H1 (cell line): ENCODE measurements at regions not wholly inside any gene's neighbourhood (a gene's known extent, or its start where the extent isn't known, plus 50 kb on each side); places are given as distances from the start of the nearest gene placed in this dataset.

Experiments used
- CTCF ChIA-PET: fragments of 300-600 bp; sonication (Branson Sonifier 250); formaldehyde crosslinking; loops from one replicate; lab custom pipeline; 2021; ENCODE audit not compliant: partially characterized antibody; lab: Charles Lee
- POLR2A ChIA-PET: fragments of 300-600 bp; sonication (Branson Sonifier 250); formaldehyde crosslinking; loops from one replicate; lab custom pipeline; 2021; ENCODE audit warnings: inconsistent platforms; ENCODE audit not compliant: partially characterized antibody; lab: Charles Lee
- DNase-seq, 2 experiments: peaks; one replicate each; pipeline versions ENCODE4 v3.0.0 to v3.0.0-alpha.2; 2010 to 2022; ENCODE audit warnings: low spot score in 2 of 2, low read depth in 1 of 2, mixed read lengths in 1 of 2
- FAIRE-seq: peaks from 2 replicates; lab custom pipeline; 2011; peaks lifted over from hg19 to GRCh38; lab: Jason Lieb, UNC
- H2AFZ ChIP-seq: 2 replicates; pipeline ENCODE4 v1.8.1; 2012; ENCODE audit warnings: low read length, inconsistent platforms
- H2AK5ac ChIP-seq: 2 replicates; pipeline ENCODE4 v1.6.1; 2013; ENCODE audit warnings: low read depth, low read length
- H2BK120ac ChIP-seq: replicated peaks from 2 replicates; pipeline ENCODE3; 2013; ENCODE audit warnings: low read depth, low read length, inconsistent platforms
- H2BK12ac ChIP-seq: 2 replicates; pipeline ENCODE4 v1.6.1; 2013; ENCODE audit warnings: low read depth, low read length
- H2BK15ac ChIP-seq: 2 replicates; pipeline ENCODE4 v1.6.1; 2013; ENCODE audit warnings: low read length
- H2BK20ac ChIP-seq: 2 replicates; pipeline ENCODE4 v1.6.1; 2013; ENCODE audit warnings: low read length
- H2BK5ac ChIP-seq: 2 replicates; pipeline ENCODE4 v1.6.1; 2013; ENCODE audit warnings: low read depth, low read length
- H3K14ac ChIP-seq: 2 replicates; pipeline ENCODE4 v1.6.1; 2013; ENCODE audit warnings: inconsistent platforms; ENCODE audit not compliant: insufficient read length
- H3K18ac ChIP-seq: 2 replicates; pipeline ENCODE4 v1.6.1; 2013; ENCODE audit warnings: low read length; ENCODE audit errors: extremely low read depth
- H3K23ac ChIP-seq: 2 replicates; pipeline ENCODE4 v1.6.1; 2013; ENCODE audit warnings: inconsistent platforms; ENCODE audit not compliant: insufficient read length
- H3K23me2 ChIP-seq: 2 replicates; pipeline ENCODE4 v1.6.1; 2013; ENCODE audit warnings: low read depth, low read length
- H3K27ac ChIP-seq: 2 replicates; pipeline ENCODE4 v1.6.1; 2011; ENCODE audit warnings: low read depth, low read length, inconsistent platforms
- H3K27me3 ChIP-seq, 4 experiments: replicated peaks in 1 of 4; 1 replicate in 1 of 4; 2 replicates in 3 of 4; pipeline versions ENCODE4 v1.6.1 to v1.8.1; 2011 to 2013; ENCODE audit warnings: low read length in 3 of 4, mild to moderate bottlenecking in 3 of 4, inconsistent platforms in 2 of 4, mixed read lengths in 2 of 4, moderate library complexity in 1 of 4; ENCODE audit not compliant: control insufficient read depth in 3 of 4, insufficient read depth in 3 of 4; ENCODE audit errors: extremely low read depth in 1 of 4
- H3K36me3 ChIP-seq, 4 experiments: 2 replicates each; pipeline versions ENCODE4 v1.6.1 to v1.8.1; 2011 to 2013; ENCODE audit warnings: mild to moderate bottlenecking in 4 of 4, low read length in 3 of 4, moderate library complexity in 2 of 4, control low read depth in 1 of 4, inconsistent platforms in 1 of 4; ENCODE audit not compliant: insufficient read depth in 4 of 4, control insufficient read depth in 2 of 4
- H3K4ac ChIP-seq: replicated peaks from 2 replicates; pipeline ENCODE3; 2013; ENCODE audit warnings: low read length, low read depth, mixed read lengths, inconsistent platforms; ENCODE audit not compliant: insufficient read length
- H3K4me1 ChIP-seq, 4 experiments: replicated peaks in 1 of 4; 1 replicate in 1 of 4; 2 replicates in 3 of 4; pipeline versions ENCODE4 v1.6.1 to v1.8.1; 2011 to 2013; ENCODE audit warnings: low read length in 3 of 4, inconsistent platforms in 2 of 4, mixed read lengths in 1 of 4; ENCODE audit not compliant: insufficient read depth in 4 of 4, control insufficient read depth in 3 of 4
- H3K4me2 ChIP-seq, 2 experiments: 2 replicates each; pipeline versions ENCODE4 v1.6.1 to v1.8.1; 2011 to 2013; ENCODE audit warnings: low read depth in 2 of 2, low read length in 2 of 2, control low read depth in 1 of 2, inconsistent platforms in 1 of 2, mild to moderate bottlenecking in 1 of 2; ENCODE audit not compliant: insufficient read depth in 1 of 2
- H3K4me3 ChIP-seq, 4 experiments: fragments of 200-600, 300-600 bp in 1 of 4; sonication (generic), shearing (Covaris generic), sonication (Bioruptor Twin) in 1 of 4; 2 replicates each; pipeline versions ENCODE4 v1.5.1 to v1.8.1; 2011 to 2016; ENCODE audit warnings: low read length in 4 of 4, low read depth in 3 of 4, control low read depth in 2 of 4, inconsistent platforms in 2 of 4, mild to moderate bottlenecking in 2 of 4, mixed read lengths in 1 of 4, moderate library complexity in 1 of 4; ENCODE audit not compliant: insufficient read depth in 2 of 4; ENCODE audit errors: extremely low read depth in 1 of 4
- H3K56ac ChIP-seq: replicated peaks from 2 replicates; pipeline ENCODE3; 2013; ENCODE audit warnings: low read depth, mild to moderate bottlenecking, mixed read lengths, low read length, inconsistent platforms; ENCODE audit not compliant: insufficient read length
- H3K79me1 ChIP-seq: 2 replicates; pipeline ENCODE4 v1.6.1; 2013; ENCODE audit warnings: low read depth, low read length, control low read depth
- H3K79me2 ChIP-seq, 2 experiments: 2 replicates each; pipeline versions ENCODE4 v1.6.1 to v1.8.1; 2012 to 2013; ENCODE audit warnings: low read length in 2 of 2, mild to moderate bottlenecking in 2 of 2, inconsistent platforms in 1 of 2; ENCODE audit not compliant: insufficient read depth in 2 of 2, control insufficient read depth in 1 of 2
- H3K9ac ChIP-seq, 4 experiments: replicated peaks in 1 of 4; 1 replicate in 1 of 4; 2 replicates in 3 of 4; pipeline versions ENCODE4 v1.6.1 to v1.8.1; 2011 to 2013; ENCODE audit warnings: low read depth in 3 of 4, low read length in 3 of 4, control low read depth in 2 of 4, mild to moderate bottlenecking in 2 of 4, moderate library complexity in 2 of 4, inconsistent platforms in 1 of 4; ENCODE audit errors: extremely low read depth in 1 of 4
- H3K9me3 ChIP-seq, 2 experiments: 2 replicates each; pipeline versions ENCODE4 v1.6.1 to v1.8.1; 2012 to 2013; ENCODE audit warnings: mild to moderate bottlenecking in 2 of 2, moderate library complexity in 2 of 2, control low read depth in 1 of 2, inconsistent platforms in 1 of 2, low read depth in 1 of 2, low read length in 1 of 2, mixed read lengths in 1 of 2; ENCODE audit not compliant: insufficient read depth in 2 of 2
- H4K20me1 ChIP-seq, 2 experiments: replicated peaks in 1 of 2; 2 replicates each; pipeline versions ENCODE3 to v1.8.1; 2011 to 2013; ENCODE audit warnings: inconsistent platforms in 2 of 2, low read length in 2 of 2, mild to moderate bottlenecking in 1 of 2; ENCODE audit not compliant: insufficient read depth in 2 of 2, control insufficient read depth in 1 of 2
- H4K5ac ChIP-seq: 2 replicates; pipeline ENCODE4 v1.6.1; 2013; ENCODE audit warnings: low read length, low read depth, mixed read lengths, inconsistent platforms; ENCODE audit not compliant: insufficient read length
- H4K8ac ChIP-seq: 2 replicates; pipeline ENCODE4 v1.8.0; 2013; ENCODE audit warnings: mild to moderate bottlenecking, moderate library complexity, low read length, inconsistent platforms; ENCODE audit not compliant: insufficient read depth; ENCODE audit errors: extremely low read depth
- H4K91ac ChIP-seq: replicated peaks from 2 replicates; pipeline ENCODE3; 2013; ENCODE audit warnings: low read length, mixed read lengths, inconsistent platforms; ENCODE audit not compliant: insufficient read length
- ATF2 ChIP-seq: IDR thresholded peaks from 2 replicates; pipeline ENCODE4 v1.6.1; 2012; ENCODE audit warnings: low read length, inconsistent platforms
- CREB1 ChIP-seq: IDR thresholded peaks from 2 replicates; pipeline ENCODE4 v1.6.1; 2012; ENCODE audit warnings: inconsistent platforms
- CTBP2 ChIP-seq: IDR thresholded peaks from 2 replicates; pipeline ENCODE4 v1.7.0; 2011; ENCODE audit warnings: borderline replicate concordance, mild to moderate bottlenecking, moderate library complexity, mixed read lengths, low read length; ENCODE audit not compliant: insufficient read depth, insufficient read length
- CTCF ChIP-seq, 3 experiments: IDR thresholded peaks; 1 replicate in 2 of 3; 2 replicates in 1 of 3; pipeline versions ENCODE4 v1.5.1 to v1.6.1; 2011; ENCODE audit warnings: low read length in 3 of 3, mild to moderate bottlenecking in 3 of 3, inconsistent platforms in 2 of 3, low read depth in 1 of 3, moderate library complexity in 1 of 3; ENCODE audit not compliant: insufficient read depth in 1 of 3; ENCODE audit errors: control extremely low read depth in 1 of 3
- KDM1A ChIP-seq: fragments of 200-600, 300-600 bp; sonication (generic); IDR thresholded peaks from 2 replicates; pipeline ENCODE4 v1.7.1; 2016; ENCODE audit warnings: mild to moderate bottlenecking, low read length, borderline replicate concordance
- POLR2AphosphoS5 ChIP-seq: IDR thresholded peaks from 2 replicates; pipeline ENCODE4 v1.6.1; 2011; ENCODE audit warnings: low read depth, low read length
- RXRA ChIP-seq: IDR thresholded peaks from 2 replicates; pipeline ENCODE4 v1.6.1; 2011; ENCODE audit warnings: low read depth, mild to moderate bottlenecking, low read length, moderate library complexity; ENCODE audit not compliant: insufficient read depth
- SIRT6 ChIP-seq: IDR thresholded peaks from one replicate; pipeline ENCODE4 v1.7.1; 2012; ENCODE audit warnings: low read length, inconsistent platforms
- SP4 ChIP-seq: IDR thresholded peaks from 2 replicates; pipeline ENCODE4 v1.6.1; 2012; ENCODE audit warnings: low read length, inconsistent platforms
- TAF1 ChIP-seq: IDR thresholded peaks from 2 replicates; pipeline ENCODE4 v1.6.1; 2011; ENCODE audit warnings: mild to moderate bottlenecking, low read depth, low read length
- YY1 ChIP-seq: IDR thresholded peaks from 2 replicates; pipeline ENCODE4 v1.6.1; 2011; ENCODE audit warnings: low read depth, mild to moderate bottlenecking, low read length
- WGBS, 2 experiments: shearing (Covaris generic) in 1 of 2; methylation state at CpG; one replicate each; pipeline versions ENCODE4 v1.1.6 to v1.1.7; 2013 to 2015; ENCODE audit warnings: low lambda C conversion rate in 2 of 2, mixed read lengths in 2 of 2, inconsistent platforms in 1 of 2, low coverage in 1 of 2, missing lambda C conversion rate in 1 of 2; ENCODE audit not compliant: insufficient replicate concordance in 2 of 2, insufficient coverage in 1 of 2, insufficient read length in 1 of 2; ENCODE audit errors: extremely low coverage in 1 of 2, missing lambda C conversion rate in 1 of 2; 5-methylcytosine and 5-hydroxymethylcytosine counted together

- no peak overlapping the region for H3K4ac ChIP-seq
- H3K4me3 ChIP-seq = no peak overlapping the region
- FAIRE-seq (no peak), DNase-seq (no peak)
- H4K8ac ChIP-seq = no peak overlapping the region; the same call in 1 of the 2 replicates
- no peak overlapping the region for H3K23ac ChIP-seq
- H3K4me2 ChIP-seq = no peak overlapping the region
- H2BK120ac ChIP-seq = no peak overlapping the region
- no peaks in the 10 kb centered on the region for H4K20me1 ChIP-seq
- ChIA-PET POLR2A (no interaction called here), CTCF (no interaction called here)
- H3K79me1 ChIP-seq = no peaks in the 10 kb centered on the region
- no peak overlapping the region for H3K18ac ChIP-seq
- H3K27ac ChIP-seq = no peak overlapping the region
- H4K91ac ChIP-seq = no peak overlapping the region
- H3K27me3 ChIP-seq = no peaks in the 10 kb centered on the region
- H3K36me3 ChIP-seq = no peaks in the 10 kb centered on the region; a peak in 1 of 8 replicates
- H2AFZ ChIP-seq = no peak overlapping the region
- H3K4me1 ChIP-seq = no peaks in the 10 kb centered on the region
- no peak overlapping the region for H2BK12ac ChIP-seq
- TF ChIP-seq YY1 (no peak), POLR2AphosphoS5 (no peak), ATF2 (no peak), CREB1 (no peak), CTBP2 (no peak), SIRT6 (no peak), KDM1A (no peak), CTCF (IDR thresholded peaks at IDR 0.05; ENCODE audit: control extremely low read depth in 1 of 3, insufficient read depth in 1 of 3, low read depth in 1 of 3, low read length in 3 of 3) (no peak), RXRA (no peak), SP4 (no peak), TAF1 (no peak)
- H3K23me2 ChIP-seq = no peaks in the 10 kb centered on the region
- peaks cover 75 to 86% of the 10 kb centered on the region in 2 experiments for H3K9me3 ChIP-seq
- 69% methylated on average over 5 of the region's 5 CpGs; no CpG with 5 or more reads in 1 of the 2 experiments for WGBS, 2 experiments
- no peak overlapping the region for H2BK20ac ChIP-seq
- H3K79me2 ChIP-seq = no peaks in the 10 kb centered on the region
- no peak overlapping the region for H4K5ac ChIP-seq
- no peak overlapping the region for H2AK5ac ChIP-seq
- H2BK15ac ChIP-seq = no peak overlapping the region
- no peak overlapping the region for H2BK5ac ChIP-seq
- no peak overlapping the region for H3K56ac ChIP-seq
- no peak overlapping the region for H3K14ac ChIP-seq
- H3K9ac ChIP-seq = no peak overlapping the region
Observed at GRCh38 chr22:47356511-47357011, 594.1 kb downstream of the TBC1D22A start.
